ENCODE measurements at regions not wholly inside any gene's neighbourhood (a gene's known extent, or its start where the extent isn't known, plus 50 kb on each side); places are given as distances from the start of the nearest gene placed in this dataset.

DNA sequence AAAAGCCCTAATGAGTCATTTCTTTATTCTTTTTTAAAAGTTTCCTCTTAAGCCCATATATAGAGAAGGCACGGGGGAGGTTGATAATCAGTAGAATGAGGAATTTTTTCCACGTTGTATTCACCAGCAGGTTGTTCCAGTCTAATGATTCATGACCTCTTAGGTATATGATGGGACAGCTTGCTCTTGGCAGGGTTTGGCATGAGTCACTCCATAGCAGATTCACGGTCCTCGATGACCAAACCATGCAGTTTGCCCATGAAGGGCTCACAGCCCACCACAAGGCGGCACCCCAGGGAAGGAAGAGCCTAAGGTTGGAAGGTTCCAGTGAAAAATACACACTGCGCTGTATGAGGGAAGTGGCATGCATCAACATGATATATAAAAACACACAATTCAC lies 623.8 kb upstream of the DIPK2B start:
- TF ChIP-seq, protein P1, sequence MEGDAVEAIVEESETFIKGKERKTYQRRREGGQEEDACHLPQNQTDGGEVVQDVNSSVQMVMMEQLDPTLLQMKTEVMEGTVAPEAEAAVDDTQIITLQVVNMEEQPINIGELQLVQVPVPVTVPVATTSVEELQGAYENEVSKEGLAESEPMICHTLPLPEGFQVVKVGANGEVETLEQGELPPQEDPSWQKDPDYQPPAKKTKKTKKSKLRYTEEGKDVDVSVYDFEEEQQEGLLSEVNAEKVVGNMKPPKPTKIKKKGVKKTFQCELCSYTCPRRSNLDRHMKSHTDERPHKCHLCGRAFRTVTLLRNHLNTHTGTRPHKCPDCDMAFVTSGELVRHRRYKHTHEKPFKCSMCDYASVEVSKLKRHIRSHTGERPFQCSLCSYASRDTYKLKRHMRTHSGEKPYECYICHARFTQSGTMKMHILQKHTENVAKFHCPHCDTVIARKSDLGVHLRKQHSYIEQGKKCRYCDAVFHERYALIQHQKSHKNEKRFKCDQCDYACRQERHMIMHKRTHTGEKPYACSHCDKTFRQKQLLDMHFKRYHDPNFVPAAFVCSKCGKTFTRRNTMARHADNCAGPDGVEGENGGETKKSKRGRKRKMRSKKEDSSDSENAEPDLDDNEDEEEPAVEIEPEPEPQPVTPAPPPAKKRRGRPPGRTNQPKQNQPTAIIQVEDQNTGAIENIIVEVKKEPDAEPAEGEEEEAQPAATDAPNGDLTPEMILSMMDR (IDR thresholded peaks at IDR 0.05) = peak; percentile 39
- Mint-ChIP-seq H3K4me3 (peak overlapping the region; percentile 4), H3K27me3 (no peaks in the 10 kb centered on the region), H3K9me3 (no peaks in the 10 kb centered on the region), H3K4me1 (ENCODE audit: low read depth) (peaks cover 45% of the 10 kb centered on the region), H3K36me3 (ENCODE audit: low read depth) (peaks cover 45% of the 10 kb centered on the region), H3K27ac (peak overlapping the region; percentile 89)
- intact Hi-C loops (cut with micrococcal nuclease) = no loop called here
- ATAC-seq = peak; percentile 98
- ChIA-PET CTCF (interaction anchor here (0.8 to 2.6 kb wide), 6 partner anchors 13 to 552 kb away, joined by 3 to 9 read pairs (median 4); no protein-coding TSS in a partner anchor), POLR2A (interaction anchor here (1.1 kb wide), 1 partner anchor 55 kb away, joined by 3 read pairs; no protein-coding TSS in a partner anchor)
- peak; percentile 69 for DNase-seq

DNA sequence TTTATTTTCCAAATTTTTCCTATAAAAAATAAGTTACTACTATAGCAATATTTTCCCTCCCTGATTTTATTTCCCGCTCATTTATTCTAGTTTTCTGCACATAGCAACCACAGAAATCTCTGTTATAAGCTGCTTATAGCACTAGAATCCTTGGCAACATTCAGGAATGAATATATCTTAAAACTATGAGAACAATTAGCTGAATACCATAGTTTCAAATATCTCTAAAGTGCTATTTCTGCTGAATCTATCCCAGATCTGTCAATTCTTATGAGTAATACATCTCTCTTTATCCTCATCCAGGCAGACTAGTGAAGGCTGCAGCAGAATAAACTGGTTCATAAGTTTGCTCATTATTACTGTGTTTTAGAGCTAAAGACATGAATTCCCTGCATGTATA lies 622.9 kb upstream of the DIPK2B start:
- intact Hi-C loops (cut with micrococcal nuclease) = no loop called here
- CTCF ChIA-PET = interaction anchor here (1.2 to 2.1 kb wide), 3 partner anchors 12 to 22 kb away, joined by 3 to 9 read pairs (median 6); no protein-coding TSS in a partner anchor

DNA sequence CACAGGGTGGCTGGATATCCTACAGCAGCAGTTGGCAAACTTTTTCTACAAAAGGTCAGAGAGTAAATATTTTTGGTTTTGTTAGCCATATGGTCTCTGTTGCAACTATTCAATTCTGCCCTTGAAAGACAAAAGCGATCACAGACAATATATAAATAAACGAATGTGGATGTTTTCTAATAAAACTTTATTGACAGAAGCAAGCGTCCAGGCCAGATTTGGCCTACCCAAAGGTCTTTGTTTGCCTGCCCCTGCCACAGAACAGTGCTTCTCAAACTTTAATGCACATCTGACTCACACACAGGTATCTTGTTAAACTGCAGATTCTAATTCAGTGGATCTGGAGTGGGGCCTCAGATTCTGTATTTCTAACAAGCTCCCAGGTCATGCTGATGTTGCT lies 621.4 kb upstream of the DIPK2B start:
- Mint-ChIP-seq H3K4me1 (ENCODE audit: low read depth) (peaks cover 50% of the 10 kb centered on the region), H3K9me3 (peaks cover 3% of the 10 kb centered on the region), H3K36me3 (ENCODE audit: low read depth) (peaks cover 46% of the 10 kb centered on the region), H3K27ac (no peak overlapping the region), H3K4me3 (no peak overlapping the region), H3K27me3 (no peaks in the 10 kb centered on the region)
- POLR2A ChIA-PET = no interaction called here
- ATAC-seq (no peak), DNase-seq (no peak)
- intact Hi-C loops (cut with micrococcal nuclease) = no loop called here
- TF ChIP-seq, protein P1 (IDR thresholded peaks at IDR 0.05) = no peak
- CTCF ChIA-PET = no interaction called here

More for the DNA sequence above, 622.9 kb upstream of the DIPK2B start:
- DNase-seq (no peak), ATAC-seq (no peak)
- Mint-ChIP-seq H3K27ac (no peak overlapping the region), H3K36me3 (ENCODE audit: low read depth) (peaks cover 45% of the 10 kb centered on the region), H3K4me1 (ENCODE audit: low read depth) (peaks cover 50% of the 10 kb centered on the region), H3K4me3 (no peak overlapping the region), H3K9me3 (peaks cover 3% of the 10 kb centered on the region), H3K27me3 (no peaks in the 10 kb centered on the region)
- TF ChIP-seq, protein P1 (IDR thresholded peaks at IDR 0.05) = no peak
- POLR2A ChIA-PET = interaction anchor here (0.6 to 1.1 kb wide), 2 partner anchors 11 to 54 kb away, joined by 3 read pairs; no protein-coding TSS in a partner anchor

DNA sequence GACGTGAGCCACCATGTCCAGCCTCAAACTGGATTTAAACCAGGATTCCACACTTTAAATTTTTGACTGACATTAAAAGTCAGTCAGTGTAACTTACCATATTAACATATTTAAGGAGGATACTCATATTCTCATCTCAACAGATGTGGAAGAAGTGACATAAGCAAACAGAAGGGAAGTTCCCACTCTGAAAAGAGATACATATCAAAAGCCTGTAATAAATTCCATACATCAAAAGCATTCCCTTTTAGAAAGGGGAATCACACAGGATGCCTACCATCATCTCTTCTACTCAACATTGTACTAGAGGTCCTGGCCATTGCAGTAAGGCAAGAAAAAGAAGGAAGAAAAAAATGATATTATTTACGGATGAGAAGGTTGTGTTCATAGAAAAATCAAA lies 618.2 kb upstream of the DIPK2B start:
- POLR2A ChIA-PET = interaction anchor here (2.1 kb wide), 1 partner anchor 10 kb away, joined by 5 read pairs; no protein-coding TSS in a partner anchor

DNA sequence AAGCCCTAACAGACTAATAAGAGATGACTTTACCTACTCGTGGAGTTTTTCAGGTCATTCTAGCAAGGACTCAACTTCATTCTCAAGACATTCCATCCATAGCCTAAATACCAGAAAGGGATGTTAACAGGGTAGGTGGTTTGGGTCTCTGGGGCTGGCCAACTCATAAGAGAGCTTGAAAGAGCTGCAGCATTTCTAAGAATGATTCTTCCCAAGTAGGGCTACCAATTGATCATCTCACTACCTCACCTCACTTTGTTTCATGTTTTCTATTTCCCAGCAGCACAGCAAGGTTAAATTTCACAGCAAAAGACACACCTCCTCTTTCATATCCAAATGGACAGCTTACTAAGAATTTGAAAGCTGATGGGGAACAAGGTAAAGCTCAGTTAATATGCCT lies 614.8 kb upstream of the DIPK2B start:
- Mint-ChIP-seq H3K4me1 (ENCODE audit: low read depth) (peaks cover 49% of the 10 kb centered on the region), H3K27ac (peak overlapping the region; percentile 50), H3K27me3 (no peaks in the 10 kb centered on the region), H3K4me3 (no peak overlapping the region), H3K36me3 (ENCODE audit: low read depth) (peaks cover 55% of the 10 kb centered on the region), H3K9me3 (peaks cover 3% of the 10 kb centered on the region)
- no peak for DNase-seq
- TF ChIP-seq, protein P1 (IDR thresholded peaks at IDR 0.05) = no peak
- peak; percentile 24 for ATAC-seq
- POLR2A ChIA-PET = interaction anchor here (1.0 kb wide), 1 partner anchor 9 kb away, joined by 3 read pairs; no protein-coding TSS in a partner anchor
- CTCF ChIA-PET = interaction anchor here (1.4 kb wide), 1 partner anchor 22 kb away, joined by 4 read pairs; no protein-coding TSS in a partner anchor
- intact Hi-C loops (cut with micrococcal nuclease) = no loop called here

More for the DNA sequence above, 618.2 kb upstream of the DIPK2B start:
- no peaks in the 10 kb centered on the region for H3K27me3 Mint-ChIP-seq
- DNase-seq (no peak), ATAC-seq (peak; percentile 30)
- H3K4me1 Mint-ChIP-seq (ENCODE audit: low read depth) = peaks cover 45% of the 10 kb centered on the region
- peaks cover 54% of the 10 kb centered on the region for H3K36me3 Mint-ChIP-seq (ENCODE audit: low read depth)
- TF ChIP-seq, protein P1 (IDR thresholded peaks at IDR 0.05) = no peak
- intact Hi-C loops (cut with micrococcal nuclease) = no loop called here
- CTCF ChIA-PET = no interaction called here
- H3K27ac Mint-ChIP-seq = peak overlapping the region; percentile 68
- peaks cover 3% of the 10 kb centered on the region for H3K9me3 Mint-ChIP-seq
- H3K4me3 Mint-ChIP-seq = no peak overlapping the region
